HEK293 (cell line): ENCODE measurements at regions not wholly inside any gene's neighbourhood (a gene's known extent, or its start where the extent isn't known, plus 50 kb on each side); places are given as distances from the start of the nearest gene placed in this dataset.
"Not testable (repeated sequence)": the region's sequence is repeated elsewhere in the genome, so short reads cannot be mapped to it uniquely, and the experiment has no call there.

Source experiments
- CTCF ChIA-PET: fragments of 350-600 bp; formaldehyde crosslinking; extraction: SDS; loops from one replicate; lab custom pipeline; 2021; ENCODE audit warnings: antibody characterized with exemption; lab: Yijun Ruan, JAX
- POLR2A ChIA-PET: fragments of 300-600 bp; formaldehyde crosslinking; extraction: SDS; loops from one replicate; lab custom pipeline; 2020; ENCODE audit warnings: antibody characterized with exemption, inconsistent platforms; lab: Yijun Ruan, JAX
- H3K27ac ChIP-seq: fragments of 200-500 bp; sonication (Bioruptor generic); 2 replicates; pipeline ENCODE4 v1.5.1; 2014; ENCODE audit warnings: low read depth, low read length, control low read depth, inconsistent platforms; ENCODE audit errors: extremely low read depth
- H3K36me3 ChIP-seq, 2 experiments: fragments of 200-500 bp in 1 of 2; sonication (Bioruptor generic) in 1 of 2; 1 replicate in 1 of 2; 2 replicates in 1 of 2; pipeline ENCODE4 v1.5.1; 2014 to 2017; ENCODE audit warnings: inconsistent platforms in 2 of 2, low read length in 2 of 2; ENCODE audit not compliant: control insufficient read depth in 2 of 2, insufficient read depth in 1 of 2
- H3K4me1 ChIP-seq: fragments of 200-500 bp; sonication (Bioruptor generic); 2 replicates; pipeline ENCODE4 v1.5.1; 2014; ENCODE audit warnings: mild to moderate bottlenecking, low read length, inconsistent platforms; ENCODE audit not compliant: control insufficient read depth, insufficient read depth
- H3K4me3 ChIP-seq: 2 replicates; pipeline ENCODE4 v1.5.1; 2011; ENCODE audit warnings: low read depth, mild to moderate bottlenecking, control low read depth, low read length, moderate library complexity
- H3K9me3 ChIP-seq: fragments of 200-500 bp; sonication (Bioruptor generic); 2 replicates; pipeline ENCODE4 v1.5.1; 2014; ENCODE audit warnings: low read depth, low read length, inconsistent platforms; ENCODE audit not compliant: control insufficient read depth, insufficient read depth
- EGR2 ChIP-seq: fragments of 450-650 bp; formaldehyde crosslinking; IDR thresholded peaks from 2 replicates; pipeline ENCODE4 v1.5.1; 2016; ENCODE audit warnings: low read depth, missing biosample characterization, missing genetic modification characterization
- GLIS2 ChIP-seq: fragments of 450-650 bp; formaldehyde crosslinking; IDR thresholded peaks from 2 replicates; pipeline ENCODE4 v1.5.1; 2016; ENCODE audit warnings: missing biosample characterization, missing genetic modification characterization
- KLF17 ChIP-seq: fragments of 450-650 bp; formaldehyde crosslinking; IDR thresholded peaks from 2 replicates; pipeline ENCODE4 v1.5.1; 2016; ENCODE audit warnings: missing biosample characterization, missing genetic modification characterization
- KLF9 ChIP-seq: fragments of 450-650 bp; formaldehyde crosslinking; IDR thresholded peaks from 2 replicates; pipeline ENCODE4 v1.5.1; 2016; ENCODE audit warnings: missing biosample characterization, missing genetic modification characterization, low read depth
- YY2 ChIP-seq: fragments of 450-650 bp; formaldehyde crosslinking; IDR thresholded peaks from 2 replicates; pipeline ENCODE4 v1.5.1; 2016; ENCODE audit warnings: missing biosample characterization, missing genetic modification characterization
- ZNF2 ChIP-seq: fragments of 450-650 bp; formaldehyde crosslinking; IDR thresholded peaks from 2 replicates; pipeline ENCODE4 v1.5.1; 2016; ENCODE audit warnings: missing biosample characterization, missing genetic modification characterization
- ZNF239 ChIP-seq: fragments of 450-650 bp; formaldehyde crosslinking; IDR thresholded peaks from 2 replicates; pipeline ENCODE4 v1.5.1; 2016; ENCODE audit warnings: missing biosample characterization, missing genetic modification characterization
- ZNF335 ChIP-seq: fragments of 450-650 bp; formaldehyde crosslinking; conservative IDR thresholded peaks from 2 replicates; pipeline ENCODE4 v1.5.1; 2016; ENCODE audit warnings: missing biosample characterization, missing genetic modification characterization
- ZNF366 ChIP-seq: fragments of 450-650 bp; formaldehyde crosslinking; conservative IDR thresholded peaks from 2 replicates; pipeline ENCODE4 v1.5.1; 2016; ENCODE audit warnings: missing biosample characterization, missing genetic modification characterization
- ZNF449 ChIP-seq: fragments of 450-650 bp; formaldehyde crosslinking; IDR thresholded peaks from 2 replicates; pipeline ENCODE4 v1.5.1; 2017; ENCODE audit warnings: missing biosample characterization, mild to moderate bottlenecking, missing genetic modification characterization, moderate library complexity
- ZNF776 ChIP-seq: fragments of 450-650 bp; formaldehyde crosslinking; IDR thresholded peaks from 2 replicates; pipeline ENCODE4 v1.5.0; 2017; ENCODE audit warnings: missing biosample characterization, missing genetic modification characterization, borderline replicate concordance
- ZNF791 ChIP-seq: fragments of 450-650 bp; formaldehyde crosslinking; IDR thresholded peaks from 2 replicates; pipeline ENCODE4 v1.5.1; 2016; ENCODE audit warnings: missing biosample characterization, missing genetic modification characterization

DNA sequence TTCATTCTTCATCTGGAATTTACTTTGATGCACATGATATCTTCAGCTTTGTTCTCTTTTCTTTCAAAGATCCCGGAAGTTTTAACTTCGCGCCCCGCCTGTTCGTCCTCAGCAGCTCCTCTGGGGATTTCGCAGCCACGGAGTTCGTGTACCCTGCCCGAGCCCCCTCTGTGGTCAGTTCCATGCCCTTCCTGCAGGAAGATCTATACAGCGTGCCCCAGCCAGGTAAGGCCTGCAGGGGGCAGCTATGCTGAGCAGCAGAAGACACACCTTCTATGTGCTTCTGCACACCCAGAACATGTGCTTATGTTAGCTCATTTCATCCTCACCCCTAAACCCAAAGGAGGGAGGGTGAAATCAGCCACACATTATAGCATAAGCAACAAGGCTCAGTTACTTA, 79.7 kb upstream of the LYZL2 start (continued):
- TF ChIP-seq ZNF449 (tag by site-specific recombination) (no peak), ZNF776 (tag by site-specific recombination) (no peak)

GRCh38 chr10:30708234-30708633, 78.7 kb upstream of the LYZL2 start:
- Histone ChIP-seq H3K36me3 (no peaks in the 10 kb centered on the region), H3K9me3 (no peaks in the 10 kb centered on the region), H3K27ac (no peak overlapping the region), H3K4me1 (no peaks in the 10 kb centered on the region), H3K4me3 (no peak overlapping the region)
- no peak for TF ChIP-seq ZNF335 (tag by site-specific recombination)
- TF ChIP-seq ZNF2 (tag by site-specific recombination): no peak
- TF ChIP-seq EGR2 (tag by site-specific recombination): no peak
- TF ChIP-seq KLF17 (tag by site-specific recombination): no peak
- POLR2A ChIA-PET: no interaction called here
- CTCF ChIA-PET: interaction anchor here (0.5 to 1.3 kb wide), 5 partner anchors 21 to 1258 kb away, joined by 3 to 5 read pairs (median 4); no protein-coding TSS in a partner anchor

GRCh38 chr10:30706189-30706588, 76.6 kb upstream of the LYZL2 start:
- TF ChIP-seq ZNF366 (tag by site-specific recombination): peak; percentile 67; the same call in 1 of the 2 replicates
- TF ChIP-seq, all 188 proteins: peak for 1; not testable (repeated sequence) for 187
- H3K4me3 ChIP-seq, POLR2A ChIA-PET: not testable (repeated sequence)

DNA sequence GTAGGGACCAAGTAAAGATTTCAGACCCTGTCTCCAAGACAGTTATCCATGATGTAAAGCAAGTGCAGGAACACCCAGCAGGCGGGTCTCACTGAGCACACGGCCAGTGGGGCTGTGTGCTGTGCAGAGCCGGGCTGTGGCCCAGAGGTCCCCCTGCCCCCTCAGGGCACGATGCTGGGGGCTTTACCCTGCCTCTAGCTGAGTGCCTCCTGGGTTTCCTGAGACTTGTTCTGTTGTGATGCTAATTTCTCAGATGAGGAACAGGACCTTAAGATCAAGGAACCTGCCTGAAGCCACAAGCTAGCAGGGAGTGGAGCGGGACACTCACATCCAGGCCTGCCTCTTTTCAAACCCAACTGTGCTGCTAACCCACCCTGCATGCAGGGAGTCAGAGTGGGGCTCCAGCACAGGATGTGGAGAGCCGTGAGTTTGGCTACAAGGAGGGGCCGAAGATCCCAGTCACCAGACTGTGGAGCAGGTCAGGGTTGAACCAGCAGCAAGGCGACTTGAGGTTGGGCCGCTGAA, 76.1 kb upstream of the LYZL2 start:
- no peak overlapping the region for H3K27ac ChIP-seq
- no peaks in the 10 kb centered on the region for H3K36me3 ChIP-seq
- no peak for TF ChIP-seq YY2
- H3K4me3 ChIP-seq: no peak overlapping the region
- no peaks in the 10 kb centered on the region for H3K4me1 ChIP-seq
- POLR2A ChIA-PET: no interaction called here
- H3K9me3 ChIP-seq: no peaks in the 10 kb centered on the region
- CTCF ChIA-PET: interaction anchor here (2.2 kb wide), 1 partner anchor 18 kb away, joined by 6 read pairs; no protein-coding TSS in a partner anchor

More at GRCh38 chr10:30706189-30706588, 76.6 kb upstream of the LYZL2 start:
- not testable (repeated sequence) for H3K36me3 ChIP-seq, H3K27ac ChIP-seq, H3K4me1 ChIP-seq, H3K9me3 ChIP-seq
- CTCF ChIA-PET: interaction anchor here (2.2 kb wide), 1 partner anchor 19 kb away, joined by 6 read pairs; no protein-coding TSS in a partner anchor

- H3K9me3 ChIP-seq: no peaks in the 10 kb centered on the region
- H3K36me3 ChIP-seq: no peaks in the 10 kb centered on the region
- TF ChIP-seq KLF9 (tag by site-specific recombination) (no peak), GLIS2 (tag by site-specific recombination) (no peak), ZNF791 (tag by site-specific recombination) (no peak), ZNF239 (tag by site-specific recombination) (no peak)
- POLR2A ChIA-PET: no interaction called here
- no peak overlapping the region for H3K4me3 ChIP-seq
- CTCF ChIA-PET: no interaction called here
- no peaks in the 10 kb centered on the region for H3K4me1 ChIP-seq
- H3K27ac ChIP-seq: no peak overlapping the region
Measured at GRCh38 chr10:30705101-30705624, 75.6 kb upstream of the LYZL2 start.

DNA sequence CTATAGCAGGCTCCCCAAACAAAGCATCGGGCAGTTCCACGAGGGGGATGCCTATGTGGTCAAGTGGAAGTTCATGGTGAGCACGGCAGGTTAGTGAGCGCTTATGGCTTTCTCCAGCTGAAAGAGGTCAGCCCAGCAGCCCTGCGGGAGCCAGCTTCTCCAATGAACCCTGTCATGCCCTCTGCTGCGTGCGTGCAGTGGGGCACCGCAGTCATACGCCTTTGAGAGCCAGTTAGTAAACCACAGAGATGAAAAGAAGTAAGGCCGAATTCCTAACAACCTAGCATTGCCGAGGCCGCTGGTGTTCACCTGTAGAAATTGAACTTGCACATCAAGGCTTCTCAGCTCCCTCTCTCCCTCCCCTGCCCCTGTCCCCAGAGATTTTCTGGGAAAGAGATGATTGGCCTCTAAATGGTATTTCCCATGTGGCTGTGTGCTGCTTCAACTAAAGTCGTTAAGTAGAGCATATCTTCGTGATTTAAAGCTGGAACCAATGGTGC, 75.1 kb upstream of the LYZL2 start:
- H3K4me3 ChIP-seq, POLR2A ChIA-PET, H3K27ac ChIP-seq, H3K36me3 ChIP-seq, H3K9me3 ChIP-seq, H3K4me1 ChIP-seq: not testable (repeated sequence)
- CTCF ChIA-PET: interaction anchor here (0.6 kb wide), 1 partner anchor 937 kb away, joined by 3 read pairs; no protein-coding TSS in a partner anchor
